Ishikawa (cell line): ENCODE measurements at regions not wholly inside any gene's neighbourhood (a gene's known extent, or its start where the extent isn't known, plus 50 kb on each side); places are given as distances from the start of the nearest gene placed in this dataset.

ENCODE experiments used
- CREB1 ChIP-seq: IDR thresholded peaks from 2 replicates; pipeline ENCODE4 v1.6.1; 2012; ENCODE audit warnings: low read depth
- EP300 ChIP-seq: IDR thresholded peaks from 2 replicates; pipeline ENCODE4 v1.6.1; 2012; ENCODE audit warnings: borderline replicate concordance
- NFIC ChIP-seq: IDR thresholded peaks from 2 replicates; pipeline ENCODE4 v1.6.1; 2012
- REST ChIP-seq: IDR thresholded peaks from 2 replicates; pipeline ENCODE4 v1.6.1; 2012; ENCODE audit warnings: low read depth, mild to moderate bottlenecking
- TCF12 ChIP-seq: IDR thresholded peaks from 2 replicates; pipeline ENCODE4 v1.6.1; 2012; ENCODE audit warnings: low read depth
- USF1 ChIP-seq: IDR thresholded peaks from 2 replicates; pipeline ENCODE4 v1.6.1; 2012

GRCh38 chr18:77407733-77408132, 158.1 kb downstream of the GALR1 start:
- TF ChIP-seq TCF12, result no peak
- TF ChIP-seq EP300, result no peak
- no peak for TF ChIP-seq NFIC
- no peak for TF ChIP-seq REST
- TF ChIP-seq CREB1, result no peak
- TF ChIP-seq USF1, result no peak
